ENCODE measurements at regions not wholly inside any gene's neighbourhood (a gene's known extent, or its start where the extent isn't known, plus 50 kb on each side); places are given as distances from the start of the nearest gene placed in this dataset.

- H3K36me3 Mint-ChIP-seq, result peaks cover 0 to 5% (median 0%) of the 10 kb centered on the region in 3 donors
- no peak overlapping the region for H3K27ac Mint-ChIP-seq
- no peak for DNase-seq
- no peaks in the 10 kb centered on the region for H3K4me1 Mint-ChIP-seq
- no peaks in the 10 kb centered on the region for H3K27me3 Mint-ChIP-seq (ENCODE audit: low read depth in 3 of 3)
- peaks cover 2 to 41% (median 13%) of the 10 kb centered on the region in 6 donors for H3K9me3 Mint-ChIP-seq
- no peak overlapping the region for H3K4me3 Mint-ChIP-seq
Observed at GRCh38 chr5:8590959-8591358, 722.0 kb downstream of the MTRR start.

GRCh38 chr5:8598356-8598755, 729.4 kb downstream of the MTRR start:
- Mint-ChIP-seq H3K27ac (no peak overlapping the region), H3K4me1 (no peaks in the 10 kb centered on the region), H3K27me3 (ENCODE audit: low read depth in 3 of 3) (peaks cover 0 to 2% (median 0%) of the 10 kb centered on the region in 3 donors), H3K9me3 (peaks cover 0 to 34% (median 14%) of the 10 kb centered on the region in 6 donors), H3K36me3 (no peaks in the 10 kb centered on the region), H3K4me3 (no peak overlapping the region)
- DNase-seq, result no peak

- H3K27me3 Mint-ChIP-seq (ENCODE audit: low read depth in 3 of 3), result peaks cover 0 to 2% (median 0%) of the 10 kb centered on the region in 3 donors
- H3K27ac Mint-ChIP-seq, result no peak overlapping the region
- H3K4me1 Mint-ChIP-seq, result no peaks in the 10 kb centered on the region
- H3K36me3 Mint-ChIP-seq, result no peaks in the 10 kb centered on the region
- peaks cover 0 to 27% (median 12%) of the 10 kb centered on the region in 6 donors for H3K9me3 Mint-ChIP-seq
- no peak for DNase-seq
- H3K4me3 Mint-ChIP-seq, result no peak overlapping the region
Observed at GRCh38 chr5:8598996-8599395, 730.0 kb downstream of the MTRR start.

- no peak overlapping the region for H3K27ac Mint-ChIP-seq
- H3K4me3 Mint-ChIP-seq, result no peak overlapping the region
- no peaks in the 10 kb centered on the region for H3K4me1 Mint-ChIP-seq
- peaks cover 0 to 2% (median 0%) of the 10 kb centered on the region in 3 donors for H3K27me3 Mint-ChIP-seq (ENCODE audit: low read depth in 3 of 3)
- DNase-seq, result no peak
- H3K9me3 Mint-ChIP-seq, result peaks cover 3 to 27% (median 16%) of the 10 kb centered on the region in 6 donors
- no peaks in the 10 kb centered on the region for H3K36me3 Mint-ChIP-seq
Observed at GRCh38 chr5:8600843-8601242, 731.9 kb downstream of the MTRR start.

- H3K36me3 Mint-ChIP-seq, result no peaks in the 10 kb centered on the region
- no peaks in the 10 kb centered on the region for H3K4me1 Mint-ChIP-seq
- peaks cover 0 to 2% (median 0%) of the 10 kb centered on the region in 3 donors for H3K27me3 Mint-ChIP-seq (ENCODE audit: low read depth in 3 of 3)
- no peak overlapping the region for H3K4me3 Mint-ChIP-seq
- peaks cover 6 to 27% (median 17%) of the 10 kb centered on the region in 6 donors for H3K9me3 Mint-ChIP-seq
- no peak overlapping the region for H3K27ac Mint-ChIP-seq
- DNase-seq, result no peak
Observed at GRCh38 chr5:8601831-8602354, 732.9 kb downstream of the MTRR start.

- no peaks in the 10 kb centered on the region for H3K27me3 Mint-ChIP-seq (ENCODE audit: low read depth in 3 of 3)
- no peak overlapping the region for H3K4me3 Mint-ChIP-seq
- no peak overlapping the region for H3K27ac Mint-ChIP-seq
- no peak for DNase-seq
- peaks cover 5 to 27% (median 9%) of the 10 kb centered on the region in 6 donors for H3K9me3 Mint-ChIP-seq
- H3K4me1 Mint-ChIP-seq, result no peaks in the 10 kb centered on the region
- H3K36me3 Mint-ChIP-seq, result no peaks in the 10 kb centered on the region
Observed at GRCh38 chr5:8606231-8606630, 737.3 kb downstream of the MTRR start.

- Mint-ChIP-seq H3K27me3 (ENCODE audit: low read depth in 3 of 3) (no peaks in the 10 kb centered on the region), H3K36me3 (no peaks in the 10 kb centered on the region), H3K27ac (no peak overlapping the region), H3K4me1 (no peaks in the 10 kb centered on the region), H3K9me3 (peaks cover 0 to 27% (median 10%) of the 10 kb centered on the region in 6 donors), H3K4me3 (no peak overlapping the region)
- DNase-seq, result no peak
Observed at GRCh38 chr5:8611067-8611466, 742.1 kb downstream of the MTRR start.

GRCh38 chr5:8613078-8613685, 744.2 kb downstream of the MTRR start:
- Mint-ChIP-seq H3K4me1 (no peaks in the 10 kb centered on the region), H3K27ac (no peak overlapping the region), H3K36me3 (no peaks in the 10 kb centered on the region), H3K4me3 (no peak overlapping the region), H3K9me3 (peaks cover 0 to 26% (median 10%) of the 10 kb centered on the region in 6 donors), H3K27me3 (ENCODE audit: low read depth in 3 of 3) (no peaks in the 10 kb centered on the region)
- no peak for DNase-seq

GRCh38 chr5:8615142-8615858, 746.4 kb downstream of the MTRR start:
- peaks cover 0 to 22% (median 10%) of the 10 kb centered on the region in 6 donors for H3K9me3 Mint-ChIP-seq
- H3K4me3 Mint-ChIP-seq, result no peak overlapping the region
- no peaks in the 10 kb centered on the region for H3K27me3 Mint-ChIP-seq (ENCODE audit: low read depth in 3 of 3)
- DNase-seq, result no peak
- H3K27ac Mint-ChIP-seq, result no peak overlapping the region
- H3K4me1 Mint-ChIP-seq, result no peaks in the 10 kb centered on the region
- H3K36me3 Mint-ChIP-seq, result no peaks in the 10 kb centered on the region

- peaks cover 0 to 40% (median 19%) of the 10 kb centered on the region in 6 donors for H3K9me3 Mint-ChIP-seq
Observed at GRCh38 chr5:8628521-8628920, 759.6 kb downstream of the MTRR start.

GRCh38 chr5:8633259-8633658, 764.3 kb downstream of the MTRR start:
- Mint-ChIP-seq H3K4me3 (no peak overlapping the region), H3K27ac (no peak overlapping the region)

More at GRCh38 chr5:8628521-8628920, 759.6 kb downstream of the MTRR start:
- no peak overlapping the region for H3K27ac Mint-ChIP-seq
- peaks cover 0 to 3% (median 2%) of the 10 kb centered on the region in 3 donors for H3K27me3 Mint-ChIP-seq (ENCODE audit: low read depth in 3 of 3)
- no peak overlapping the region for H3K4me3 Mint-ChIP-seq
- no peaks in the 10 kb centered on the region for H3K4me1 Mint-ChIP-seq
- DNase-seq, result no peak
- no peaks in the 10 kb centered on the region for H3K36me3 Mint-ChIP-seq

GRCh38 chr5:8633696-8634095, 764.7 kb downstream of the MTRR start:
- Mint-ChIP-seq H3K4me1 (no peaks in the 10 kb centered on the region), H3K9me3 (peaks cover 6 to 42% (median 17%) of the 10 kb centered on the region in 6 donors), H3K27ac (no peak overlapping the region), H3K36me3 (no peaks in the 10 kb centered on the region), H3K27me3 (ENCODE audit: low read depth in 3 of 3) (peaks cover 0 to 2% (median 0%) of the 10 kb centered on the region in 3 donors), H3K4me3 (no peak overlapping the region)
- no peak for DNase-seq

More at GRCh38 chr5:8633259-8633658, 764.3 kb downstream of the MTRR start:
- Mint-ChIP-seq H3K27me3 (ENCODE audit: low read depth in 3 of 3) (peaks cover 0 to 2% (median 0%) of the 10 kb centered on the region in 3 donors), H3K36me3 (no peaks in the 10 kb centered on the region), H3K9me3 (peaks cover 5 to 38% (median 15%) of the 10 kb centered on the region in 6 donors), H3K4me1 (no peaks in the 10 kb centered on the region)
- DNase-seq, result no peak

- Mint-ChIP-seq H3K36me3 (no peaks in the 10 kb centered on the region), H3K27me3 (ENCODE audit: low read depth in 3 of 3) (peaks cover 0 to 2% (median 0%) of the 10 kb centered on the region in 3 donors), H3K4me1 (no peaks in the 10 kb centered on the region), H3K9me3 (peaks cover 6 to 47% (median 16%) of the 10 kb centered on the region in 6 donors), H3K27ac (no peak overlapping the region), H3K4me3 (no peak overlapping the region)
- DNase-seq, result no peak
Observed at GRCh38 chr5:8634219-8634618, 765.3 kb downstream of the MTRR start.

- Mint-ChIP-seq H3K27ac (no peak overlapping the region), H3K4me3 (no peak overlapping the region), H3K36me3 (peaks cover 0 to 3% (median 0%) of the 10 kb centered on the region in 3 donors), H3K4me1 (no peaks in the 10 kb centered on the region), H3K9me3 (peaks cover 9 to 68% (median 26%) of the 10 kb centered on the region in 6 donors), H3K27me3 (ENCODE audit: low read depth in 3 of 3) (peaks cover 0 to 3% (median 0%) of the 10 kb centered on the region in 3 donors)
- no peak for DNase-seq
Observed at GRCh38 chr5:8641786-8642505, 773.0 kb downstream of the MTRR start.
